HepG2 (cell line): ENCODE measurements at regions not wholly inside any gene's neighbourhood (a gene's known extent, or its start where the extent isn't known, plus 50 kb on each side); places are given as distances from the start of the nearest gene placed in this dataset.

Source experiments
- FOSL1 ChIP-seq: sonication (generic); formaldehyde crosslinking; IDR thresholded peaks from 2 replicates; pipeline ENCODE4 v1.9.0; 2021; ENCODE audit warnings: missing genetic modification reagents, borderline replicate concordance
- POLR2A ChIP-seq, 2 experiments: IDR thresholded peaks; 2 replicates each; pipeline ENCODE4 v1.6.1; 2011; ENCODE audit warnings: low read depth in 2 of 2, low read length in 2 of 2, mild to moderate bottlenecking in 1 of 2, moderate library complexity in 1 of 2; ENCODE audit not compliant: insufficient read depth in 1 of 2
- TF ChIP-seq, protein P1 (sequence below): sonication (generic); formaldehyde crosslinking; IDR thresholded peaks from 2 replicates; pipeline ENCODE4 v1.5.0; 2020; ENCODE audit warnings: mild to moderate bottlenecking, missing genetic modification reagents, moderate library complexity

GRCh38 chr16:86322283-86322682 is 188.0 kb upstream of the FOXF1 start:
- TF ChIP-seq, protein P1, sequence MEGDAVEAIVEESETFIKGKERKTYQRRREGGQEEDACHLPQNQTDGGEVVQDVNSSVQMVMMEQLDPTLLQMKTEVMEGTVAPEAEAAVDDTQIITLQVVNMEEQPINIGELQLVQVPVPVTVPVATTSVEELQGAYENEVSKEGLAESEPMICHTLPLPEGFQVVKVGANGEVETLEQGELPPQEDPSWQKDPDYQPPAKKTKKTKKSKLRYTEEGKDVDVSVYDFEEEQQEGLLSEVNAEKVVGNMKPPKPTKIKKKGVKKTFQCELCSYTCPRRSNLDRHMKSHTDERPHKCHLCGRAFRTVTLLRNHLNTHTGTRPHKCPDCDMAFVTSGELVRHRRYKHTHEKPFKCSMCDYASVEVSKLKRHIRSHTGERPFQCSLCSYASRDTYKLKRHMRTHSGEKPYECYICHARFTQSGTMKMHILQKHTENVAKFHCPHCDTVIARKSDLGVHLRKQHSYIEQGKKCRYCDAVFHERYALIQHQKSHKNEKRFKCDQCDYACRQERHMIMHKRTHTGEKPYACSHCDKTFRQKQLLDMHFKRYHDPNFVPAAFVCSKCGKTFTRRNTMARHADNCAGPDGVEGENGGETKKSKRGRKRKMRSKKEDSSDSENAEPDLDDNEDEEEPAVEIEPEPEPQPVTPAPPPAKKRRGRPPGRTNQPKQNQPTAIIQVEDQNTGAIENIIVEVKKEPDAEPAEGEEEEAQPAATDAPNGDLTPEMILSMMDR (CRISPR knock-in tag): no peak
- TF ChIP-seq FOSL1 (CRISPR knock-in tag) (no peak), POLR2A (IDR thresholded peaks at IDR 0.05; ENCODE audit: insufficient read depth in 1 of 2, low read depth in 2 of 2, low read length in 2 of 2) (no peak)
